ENCODE measurements at regions not wholly inside any gene's neighbourhood (a gene's known extent, or its start where the extent isn't known, plus 50 kb on each side); places are given as distances from the start of the nearest gene placed in this dataset.

DNA sequence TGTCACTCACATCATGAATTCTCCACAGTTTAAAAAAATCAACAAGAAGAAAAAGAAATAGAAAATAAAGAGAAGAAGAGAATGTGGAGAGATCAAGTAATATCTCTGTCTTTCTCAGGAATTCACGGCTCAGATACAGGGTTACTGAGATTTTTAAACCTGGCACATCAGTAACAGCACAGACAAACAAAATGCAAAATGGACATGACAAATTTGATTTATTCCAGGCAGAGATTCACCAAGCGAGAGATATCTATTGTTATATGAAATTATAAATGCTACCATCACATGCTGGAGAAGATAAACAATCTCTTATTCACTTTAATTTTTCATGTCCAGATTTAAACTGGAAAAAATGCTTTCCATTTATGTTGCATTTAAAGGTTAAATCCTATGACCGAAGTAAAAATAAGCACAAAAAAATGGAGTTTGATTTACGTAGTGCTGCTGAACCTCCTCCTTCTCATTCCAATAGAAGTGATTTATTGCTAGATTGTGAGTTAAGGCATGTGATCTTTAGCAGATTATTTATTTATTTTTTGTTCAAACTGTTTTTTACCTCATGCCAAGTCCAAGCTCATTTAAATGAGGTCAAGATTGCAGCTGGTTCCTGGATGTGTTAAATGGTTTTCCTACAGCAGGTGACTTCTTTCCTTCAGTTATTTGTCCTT, 926.4 kb downstream of the MAT2B start:
- no peak overlapping the region for H3K9ac ChIP-seq (ENCODE audit: low read length)
- no peak overlapping the region for H3K4me3 ChIP-seq (ENCODE audit: low read length)
- no peak overlapping the region for H3K27ac ChIP-seq (ENCODE audit: low read depth, low read length)
- H3K36me3 ChIP-seq (ENCODE audit: control insufficient read depth, insufficient read depth, low read length): no peaks in the 10 kb centered on the region
- no peaks in the 10 kb centered on the region for H3K27me3 ChIP-seq (ENCODE audit: control insufficient read depth, insufficient read depth, low read length)
- no peaks in the 10 kb centered on the region for H3K4me1 ChIP-seq (ENCODE audit: control insufficient read depth, insufficient read depth, low read length)

GRCh38 chr5:164433106-164433870, 927.9 kb downstream of the MAT2B start:
- H3K27ac ChIP-seq (ENCODE audit: low read depth, low read length): no peak overlapping the region
- no peaks in the 10 kb centered on the region for H3K4me1 ChIP-seq (ENCODE audit: control insufficient read depth, insufficient read depth, low read length)
- H3K27me3 ChIP-seq (ENCODE audit: control insufficient read depth, insufficient read depth, low read length): no peaks in the 10 kb centered on the region
- no peak overlapping the region for H3K9ac ChIP-seq (ENCODE audit: low read length)
- H3K36me3 ChIP-seq (ENCODE audit: control insufficient read depth, insufficient read depth, low read length): no peaks in the 10 kb centered on the region
- no peak overlapping the region for H3K4me3 ChIP-seq (ENCODE audit: low read length)

DNA sequence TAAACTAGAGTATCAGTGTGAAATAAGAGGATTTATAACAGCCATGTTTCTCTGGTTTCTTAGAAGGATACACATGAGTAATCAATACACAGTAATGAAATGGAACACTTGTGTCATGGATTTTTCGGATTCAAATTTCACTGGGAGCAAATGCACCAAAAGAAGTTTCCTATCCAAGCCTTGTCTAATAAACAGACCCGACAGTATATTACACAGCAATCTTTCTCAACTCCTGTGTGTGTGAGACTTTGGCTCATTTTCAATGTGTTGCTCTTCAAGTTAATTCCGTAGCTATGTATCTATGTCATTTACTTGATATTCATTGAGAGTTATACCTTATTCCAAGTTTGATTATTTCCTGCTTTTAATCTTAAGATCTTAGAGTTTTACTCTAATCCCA, 930.2 kb downstream of the MAT2B start:
- Histone ChIP-seq H3K4me3 (ENCODE audit: low read length) (no peak overlapping the region), H3K27ac (ENCODE audit: low read depth, low read length) (no peak overlapping the region), H3K9ac (ENCODE audit: low read length) (no peak overlapping the region), H3K27me3 (ENCODE audit: control insufficient read depth, insufficient read depth, low read length) (no peaks in the 10 kb centered on the region), H3K36me3 (ENCODE audit: control insufficient read depth, insufficient read depth, low read length) (no peaks in the 10 kb centered on the region), H3K4me1 (ENCODE audit: control insufficient read depth, insufficient read depth, low read length) (no peaks in the 10 kb centered on the region)

DNA sequence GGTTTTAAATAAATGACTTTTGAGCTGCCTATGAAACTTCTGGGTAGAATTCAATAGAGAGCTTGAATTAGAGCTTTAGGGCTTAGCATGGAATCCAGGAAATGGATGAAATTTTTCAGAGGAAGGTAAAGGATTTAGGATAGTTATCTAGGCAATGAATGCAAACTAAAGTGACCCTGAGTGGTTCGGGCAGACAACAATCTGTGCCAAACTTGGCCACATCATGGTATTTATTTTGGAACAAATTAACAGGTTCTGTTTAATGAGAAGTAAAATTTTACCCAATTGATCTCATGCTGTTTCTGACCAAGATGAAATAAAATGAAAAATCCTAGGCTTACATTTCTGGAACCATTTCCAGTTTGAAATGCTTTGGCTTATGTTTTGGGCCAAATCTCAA, 934.4 kb downstream of the MAT2B start:
- no peaks in the 10 kb centered on the region for H3K36me3 ChIP-seq (ENCODE audit: control insufficient read depth, insufficient read depth, low read length)
- H3K27me3 ChIP-seq (ENCODE audit: control insufficient read depth, insufficient read depth, low read length): no peaks in the 10 kb centered on the region
- H3K27ac ChIP-seq (ENCODE audit: low read depth, low read length): no peak overlapping the region
- no peaks in the 10 kb centered on the region for H3K4me1 ChIP-seq (ENCODE audit: control insufficient read depth, insufficient read depth, low read length)
- no peak overlapping the region for H3K9ac ChIP-seq (ENCODE audit: low read length)
- no peak overlapping the region for H3K4me3 ChIP-seq (ENCODE audit: low read length)

DNA sequence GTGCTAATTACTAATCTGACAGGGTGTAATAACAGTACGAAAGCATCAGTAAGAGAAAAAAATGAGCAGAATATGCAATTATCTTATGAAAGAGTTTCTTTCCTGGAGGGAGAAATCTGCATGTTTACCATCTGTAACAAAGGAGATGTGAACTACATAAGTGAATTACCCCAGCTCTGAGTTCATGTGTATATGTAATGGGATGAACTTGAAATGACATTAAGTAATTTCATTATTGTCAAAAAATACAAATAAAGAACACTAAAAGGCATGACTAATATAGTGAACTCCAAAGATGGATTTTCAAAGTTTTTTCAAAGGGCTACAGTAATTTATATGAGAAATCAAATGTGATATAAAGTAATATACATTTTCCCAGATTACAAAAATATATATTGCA, 944.0 kb downstream of the MAT2B start:
- H3K9ac ChIP-seq (ENCODE audit: low read length): no peak overlapping the region
- no peak overlapping the region for H3K27ac ChIP-seq (ENCODE audit: low read depth, low read length)
- H3K4me1 ChIP-seq (ENCODE audit: control insufficient read depth, insufficient read depth, low read length): no peaks in the 10 kb centered on the region
- H3K27me3 ChIP-seq (ENCODE audit: control insufficient read depth, insufficient read depth, low read length): no peaks in the 10 kb centered on the region
- no peak overlapping the region for H3K4me3 ChIP-seq (ENCODE audit: low read length)
- H3K36me3 ChIP-seq (ENCODE audit: control insufficient read depth, insufficient read depth, low read length): no peaks in the 10 kb centered on the region

DNA sequence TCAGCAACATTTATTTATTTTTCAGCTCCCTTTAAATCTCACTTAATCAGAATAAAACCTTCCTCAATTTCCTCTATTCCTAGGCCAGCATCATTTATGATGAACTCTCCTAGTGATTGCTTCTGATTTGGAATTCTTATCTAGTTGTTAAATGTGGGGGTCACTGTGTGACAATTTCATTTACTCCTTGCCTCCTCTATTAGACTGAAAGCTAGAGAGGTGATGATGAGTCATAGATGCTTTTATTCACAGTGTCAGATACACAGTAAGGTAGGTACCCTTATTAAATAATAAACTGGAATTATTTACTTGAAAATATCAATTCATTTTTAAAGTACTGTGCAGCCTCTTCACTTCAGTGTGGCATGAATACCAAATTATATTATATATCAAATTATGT, 960.6 kb downstream of the MAT2B start:
- Histone ChIP-seq H3K27me3 (ENCODE audit: control insufficient read depth, insufficient read depth, low read length) (no peaks in the 10 kb centered on the region), H3K4me1 (ENCODE audit: control insufficient read depth, insufficient read depth, low read length) (no peaks in the 10 kb centered on the region), H3K4me3 (ENCODE audit: low read length) (no peak overlapping the region), H3K27ac (ENCODE audit: low read depth, low read length) (no peak overlapping the region), H3K9ac (ENCODE audit: low read length) (no peak overlapping the region), H3K36me3 (ENCODE audit: control insufficient read depth, insufficient read depth, low read length) (no peaks in the 10 kb centered on the region)

- H3K4me3 ChIP-seq (ENCODE audit: low read length): no peak overlapping the region
- no peak overlapping the region for H3K27ac ChIP-seq (ENCODE audit: low read depth, low read length)
- H3K9ac ChIP-seq (ENCODE audit: low read length): no peak overlapping the region
- no peaks in the 10 kb centered on the region for H3K4me1 ChIP-seq (ENCODE audit: control insufficient read depth, insufficient read depth, low read length)
- H3K27me3 ChIP-seq (ENCODE audit: control insufficient read depth, insufficient read depth, low read length): no peaks in the 10 kb centered on the region
- H3K36me3 ChIP-seq (ENCODE audit: control insufficient read depth, insufficient read depth, low read length): no peaks in the 10 kb centered on the region
Measured at GRCh38 chr5:164470312-164470711, 964.9 kb downstream of the MAT2B start.

DNA sequence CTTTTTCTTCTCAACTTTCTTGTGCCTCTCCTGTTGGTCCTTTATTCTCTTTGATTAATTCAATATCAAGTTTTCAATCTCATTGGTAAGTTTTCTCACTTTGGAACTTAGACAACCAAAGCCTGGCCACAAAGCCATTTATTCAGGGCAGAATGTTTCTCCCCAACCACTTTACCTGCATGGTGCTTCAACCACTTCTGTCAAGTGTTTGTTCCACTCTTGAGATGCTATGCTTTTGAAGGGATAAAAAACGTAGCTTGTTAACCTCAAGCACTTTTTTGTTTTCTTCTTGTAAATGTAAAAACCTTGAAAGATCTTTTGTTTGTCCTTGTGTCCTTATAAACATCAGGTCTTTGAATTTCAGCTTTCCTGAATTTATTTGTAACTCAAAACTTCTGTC, 966.7 kb downstream of the MAT2B start:
- Histone ChIP-seq H3K36me3 (ENCODE audit: control insufficient read depth, insufficient read depth, low read length) (no peaks in the 10 kb centered on the region), H3K9ac (ENCODE audit: low read length) (no peak overlapping the region), H3K27me3 (ENCODE audit: control insufficient read depth, insufficient read depth, low read length) (no peaks in the 10 kb centered on the region), H3K4me3 (ENCODE audit: low read length) (no peak overlapping the region), H3K4me1 (ENCODE audit: control insufficient read depth, insufficient read depth, low read length) (no peaks in the 10 kb centered on the region), H3K27ac (ENCODE audit: low read depth, low read length) (no peak overlapping the region)

GRCh38 chr5:164475339-164475977, 970.0 kb downstream of the MAT2B start:
- no peak overlapping the region for H3K27ac ChIP-seq (ENCODE audit: low read depth, low read length)
- no peak overlapping the region for H3K4me3 ChIP-seq (ENCODE audit: low read length)
- H3K36me3 ChIP-seq (ENCODE audit: control insufficient read depth, insufficient read depth, low read length): no peaks in the 10 kb centered on the region
- no peak overlapping the region for H3K9ac ChIP-seq (ENCODE audit: low read length)
- H3K4me1 ChIP-seq (ENCODE audit: control insufficient read depth, insufficient read depth, low read length): no peaks in the 10 kb centered on the region
- H3K27me3 ChIP-seq (ENCODE audit: control insufficient read depth, insufficient read depth, low read length): no peaks in the 10 kb centered on the region

DNA sequence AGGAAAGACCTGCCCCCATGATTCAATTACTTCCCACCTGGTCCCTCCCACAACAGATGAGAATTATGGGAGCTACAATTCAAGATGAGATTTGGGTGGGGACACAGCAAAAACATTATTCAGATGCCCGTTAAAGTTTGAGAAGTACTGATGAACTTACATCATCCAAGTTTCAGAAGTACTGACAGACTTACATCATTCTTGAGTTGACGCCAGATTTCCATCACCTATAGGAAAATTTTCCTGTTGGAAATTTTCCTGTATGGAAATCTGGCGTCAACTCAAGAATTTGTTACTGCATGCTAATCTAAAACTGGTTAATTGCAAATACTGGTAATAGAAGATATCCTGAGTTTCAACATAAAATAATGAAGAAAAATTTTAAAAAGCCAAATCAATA, 975.9 kb downstream of the MAT2B start:
- Histone ChIP-seq H3K4me1 (ENCODE audit: control insufficient read depth, insufficient read depth, low read length) (no peaks in the 10 kb centered on the region), H3K27ac (ENCODE audit: low read depth, low read length) (no peak overlapping the region), H3K36me3 (ENCODE audit: control insufficient read depth, insufficient read depth, low read length) (no peaks in the 10 kb centered on the region), H3K27me3 (ENCODE audit: control insufficient read depth, insufficient read depth, low read length) (no peaks in the 10 kb centered on the region), H3K4me3 (ENCODE audit: low read length) (no peak overlapping the region), H3K9ac (ENCODE audit: low read length) (no peak overlapping the region)

DNA sequence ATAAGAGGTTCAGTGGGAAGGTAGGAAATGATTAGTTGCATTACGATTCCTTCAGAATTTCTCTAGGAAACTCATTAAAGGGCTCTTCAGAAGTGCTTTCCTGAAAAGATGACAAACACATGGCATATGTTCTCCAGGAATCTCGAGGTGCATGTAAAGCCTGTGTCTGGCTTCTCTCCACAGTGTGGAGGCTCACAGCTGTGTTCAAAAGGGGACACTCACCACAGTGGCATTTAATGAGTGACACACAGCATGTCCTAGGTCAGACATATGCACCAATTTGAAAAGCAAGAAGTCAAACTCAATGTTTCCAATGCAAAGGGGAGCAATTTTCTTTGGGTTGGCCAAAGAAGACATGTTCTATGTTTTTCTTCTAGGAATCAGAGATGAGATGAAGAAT, 976.9 kb downstream of the MAT2B start:
- Histone ChIP-seq H3K36me3 (ENCODE audit: control insufficient read depth, insufficient read depth, low read length) (no peaks in the 10 kb centered on the region), H3K4me3 (ENCODE audit: low read length) (no peak overlapping the region), H3K4me1 (ENCODE audit: control insufficient read depth, insufficient read depth, low read length) (no peaks in the 10 kb centered on the region), H3K27me3 (ENCODE audit: control insufficient read depth, insufficient read depth, low read length) (no peaks in the 10 kb centered on the region), H3K27ac (ENCODE audit: low read depth, low read length) (no peak overlapping the region), H3K9ac (ENCODE audit: low read length) (no peak overlapping the region)

DNA sequence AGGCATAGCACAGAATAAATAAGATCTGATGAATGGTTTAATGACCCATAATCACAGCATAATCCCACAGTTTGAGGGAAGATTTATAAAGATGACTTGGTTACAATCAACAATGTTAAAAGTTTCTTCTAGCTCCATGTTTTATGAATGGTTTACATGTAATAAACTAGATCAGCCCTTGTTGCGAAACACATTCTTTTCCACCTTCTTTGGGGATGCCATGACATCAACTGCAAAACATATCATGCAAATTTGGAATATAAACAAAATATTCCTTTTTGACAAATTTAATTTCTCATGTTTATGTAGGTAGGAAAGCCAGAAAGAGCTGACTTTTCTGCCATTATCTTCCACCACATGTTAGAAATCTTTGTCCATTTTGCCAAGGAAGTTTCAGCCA, 979.5 kb downstream of the MAT2B start:
- no peaks in the 10 kb centered on the region for H3K4me1 ChIP-seq (ENCODE audit: control insufficient read depth, insufficient read depth, low read length)
- H3K27me3 ChIP-seq (ENCODE audit: control insufficient read depth, insufficient read depth, low read length): no peaks in the 10 kb centered on the region
- H3K4me3 ChIP-seq (ENCODE audit: low read length): no peak overlapping the region
- no peak overlapping the region for H3K27ac ChIP-seq (ENCODE audit: low read depth, low read length)
- no peaks in the 10 kb centered on the region for H3K36me3 ChIP-seq (ENCODE audit: control insufficient read depth, insufficient read depth, low read length)
- no peak overlapping the region for H3K9ac ChIP-seq (ENCODE audit: low read length)

DNA sequence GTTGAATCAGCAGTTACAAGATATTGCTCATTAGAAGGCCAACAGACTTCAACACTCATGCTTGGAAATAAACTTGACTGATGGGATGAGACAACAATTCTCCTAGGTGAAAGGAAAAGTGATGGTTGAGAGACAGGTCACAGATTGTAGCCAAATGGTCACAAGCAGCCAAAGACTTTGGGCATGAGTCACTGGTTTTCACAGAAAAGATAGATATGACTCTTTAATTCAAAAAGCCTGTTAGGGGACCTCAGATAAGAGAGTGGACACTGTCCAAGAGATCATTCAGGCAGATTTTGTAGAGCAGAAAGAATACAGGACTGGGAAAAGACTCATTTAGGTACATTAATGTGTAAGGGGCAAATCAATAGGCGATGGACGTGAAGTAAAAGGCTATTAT, 982.5 kb downstream of the MAT2B start:
- Histone ChIP-seq H3K4me1 (ENCODE audit: control insufficient read depth, insufficient read depth, low read length) (no peaks in the 10 kb centered on the region), H3K4me3 (ENCODE audit: low read length) (no peak overlapping the region), H3K27ac (ENCODE audit: low read depth, low read length) (no peak overlapping the region), H3K36me3 (ENCODE audit: control insufficient read depth, insufficient read depth, low read length) (no peaks in the 10 kb centered on the region), H3K27me3 (ENCODE audit: control insufficient read depth, insufficient read depth, low read length) (no peaks in the 10 kb centered on the region), H3K9ac (ENCODE audit: low read length) (no peak overlapping the region)

Data from rectal smooth muscle tissue (tissue), 1 donor.